ENCODE measurements at regions not wholly inside any gene's neighbourhood (a gene's known extent, or its start where the extent isn't known, plus 50 kb on each side); places are given as distances from the start of the nearest gene placed in this dataset.

DNA sequence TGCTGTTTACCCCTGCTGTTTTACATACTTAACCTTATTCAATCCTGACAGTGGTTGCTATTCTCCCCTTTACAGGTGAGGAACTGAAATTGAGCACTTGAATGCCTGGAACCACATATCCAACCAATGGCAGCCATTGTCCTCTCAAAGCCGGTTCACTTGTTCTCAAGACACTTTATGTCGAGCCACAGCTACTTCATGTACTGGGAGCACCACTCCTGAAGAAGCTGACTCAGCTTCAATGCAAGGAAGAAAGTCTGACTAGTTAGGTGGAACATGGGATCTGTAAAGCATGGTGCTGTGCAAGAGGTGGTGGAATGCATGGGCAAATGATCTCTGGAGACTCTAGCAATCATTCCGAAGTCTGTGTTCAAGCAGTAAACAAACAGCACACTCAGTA is 113.9 kb upstream of the CPM start:
- ChIA-PET SMC1A (ENCODE audit: uncharacterized antibody, unreplicated experiment) (interaction anchor here (0.8 kb wide), 1 partner anchor 16 kb away, joined by 3 read pairs; no protein-coding TSS in a partner anchor), CTCF (interaction anchor here (0.7 to 1.0 kb wide), 2 partner anchors 23 to 217 kb away, joined by 3 read pairs; no protein-coding TSS in a partner anchor), RAD21 (ENCODE audit: unreplicated experiment) (no interaction called here), POLR2A (no interaction called here)
- no peak overlapping the region for H3K27ac ChIP-seq (ENCODE audit: control insufficient read depth, insufficient read depth)
- DNase-seq (ENCODE audit: low read depth, low spot score) (no peak), FAIRE-seq (no peak), ATAC-seq (no peak; the same call in 2 of the 3 replicates)
- H3K79me2 ChIP-seq (ENCODE audit: control insufficient read depth, insufficient read depth, low read length): no peaks in the 10 kb centered on the region
- H3K27me3 ChIP-seq (replicated peaks in 1 of 2; ENCODE audit: control insufficient read depth in 2 of 2, insufficient read depth in 2 of 2, low read length in 1 of 2): no peaks in the 10 kb centered on the region
- no peaks in the 10 kb centered on the region; the same call in 2 of the 3 replicates for H3K9me3 ChIP-seq (replicated peaks; ENCODE audit: control insufficient read depth, insufficient read depth, low read length)
- no peak overlapping the region for H3K9ac ChIP-seq (ENCODE audit: control insufficient read depth, insufficient read depth, low read length)
- no peak overlapping the region for H3K4me2 ChIP-seq (ENCODE audit: control insufficient read depth, insufficient read depth)
- in situ Hi-C loops (cut with MboI): no loop called here
- no peak overlapping the region for H2AFZ ChIP-seq (ENCODE audit: control insufficient read depth, low read depth, low read length)
- H3K4me1 ChIP-seq (ENCODE audit: control insufficient read depth, insufficient read depth, low read length): no peaks in the 10 kb centered on the region
- no TSS peak for BruUV-seq (replicated peaks)
- intact Hi-C loops (cut with micrococcal nuclease; ENCODE audit: unreplicated experiment): no loop called here
- H4K20me1 ChIP-seq (ENCODE audit: control insufficient read depth, insufficient read depth): no peaks in the 10 kb centered on the region
- no peaks in the 10 kb centered on the region for H3K36me3 ChIP-seq (ENCODE audit: control insufficient read depth in 2 of 2, insufficient read depth in 2 of 2, low read length in 1 of 2)
- no peak overlapping the region for H3K4me3 ChIP-seq
- TF ChIP-seq, protein P1, sequence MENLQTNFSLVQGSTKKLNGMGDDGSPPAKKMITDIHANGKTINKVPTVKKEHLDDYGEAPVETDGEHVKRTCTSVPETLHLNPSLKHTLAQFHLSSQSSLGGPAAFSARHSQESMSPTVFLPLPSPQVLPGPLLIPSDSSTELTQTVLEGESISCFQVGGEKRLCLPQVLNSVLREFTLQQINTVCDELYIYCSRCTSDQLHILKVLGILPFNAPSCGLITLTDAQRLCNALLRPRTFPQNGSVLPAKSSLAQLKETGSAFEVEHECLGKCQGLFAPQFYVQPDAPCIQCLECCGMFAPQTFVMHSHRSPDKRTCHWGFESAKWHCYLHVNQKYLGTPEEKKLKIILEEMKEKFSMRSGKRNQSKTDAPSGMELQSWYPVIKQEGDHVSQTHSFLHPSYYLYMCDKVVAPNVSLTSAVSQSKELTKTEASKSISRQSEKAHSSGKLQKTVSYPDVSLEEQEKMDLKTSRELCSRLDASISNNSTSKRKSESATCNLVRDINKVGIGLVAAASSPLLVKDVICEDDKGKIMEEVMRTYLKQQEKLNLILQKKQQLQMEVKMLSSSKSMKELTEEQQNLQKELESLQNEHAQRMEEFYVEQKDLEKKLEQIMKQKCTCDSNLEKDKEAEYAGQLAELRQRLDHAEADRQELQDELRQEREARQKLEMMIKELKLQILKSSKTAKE (IDR thresholded peaks at IDR 0.05; ENCODE audit: low read depth, poor library complexity, severe bottlenecking): no peak
- TF ChIP-seq, protein P2, sequence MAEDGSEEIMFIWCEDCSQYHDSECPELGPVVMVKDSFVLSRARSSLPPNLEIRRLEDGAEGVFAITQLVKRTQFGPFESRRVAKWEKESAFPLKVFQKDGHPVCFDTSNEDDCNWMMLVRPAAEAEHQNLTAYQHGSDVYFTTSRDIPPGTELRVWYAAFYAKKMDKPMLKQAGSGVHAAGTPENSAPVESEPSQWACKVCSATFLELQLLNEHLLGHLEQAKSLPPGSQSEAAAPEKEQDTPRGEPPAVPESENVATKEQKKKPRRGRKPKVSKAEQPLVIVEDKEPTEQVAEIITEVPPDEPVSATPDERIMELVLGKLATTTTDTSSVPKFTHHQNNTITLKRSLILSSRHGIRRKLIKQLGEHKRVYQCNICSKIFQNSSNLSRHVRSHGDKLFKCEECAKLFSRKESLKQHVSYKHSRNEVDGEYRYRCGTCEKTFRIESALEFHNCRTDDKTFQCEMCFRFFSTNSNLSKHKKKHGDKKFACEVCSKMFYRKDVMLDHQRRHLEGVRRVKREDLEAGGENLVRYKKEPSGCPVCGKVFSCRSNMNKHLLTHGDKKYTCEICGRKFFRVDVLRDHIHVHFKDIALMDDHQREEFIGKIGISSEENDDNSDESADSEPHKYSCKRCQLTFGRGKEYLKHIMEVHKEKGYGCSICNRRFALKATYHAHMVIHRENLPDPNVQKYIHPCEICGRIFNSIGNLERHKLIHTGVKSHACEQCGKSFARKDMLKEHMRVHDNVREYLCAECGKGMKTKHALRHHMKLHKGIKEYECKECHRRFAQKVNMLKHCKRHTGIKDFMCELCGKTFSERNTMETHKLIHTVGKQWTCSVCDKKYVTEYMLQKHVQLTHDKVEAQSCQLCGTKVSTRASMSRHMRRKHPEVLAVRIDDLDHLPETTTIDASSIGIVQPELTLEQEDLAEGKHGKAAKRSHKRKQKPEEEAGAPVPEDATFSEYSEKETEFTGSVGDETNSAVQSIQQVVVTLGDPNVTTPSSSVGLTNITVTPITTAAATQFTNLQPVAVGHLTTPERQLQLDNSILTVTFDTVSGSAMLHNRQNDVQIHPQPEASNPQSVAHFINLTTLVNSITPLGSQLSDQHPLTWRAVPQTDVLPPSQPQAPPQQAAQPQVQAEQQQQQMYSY (CRISPR knock-in tag; IDR thresholded peaks at IDR 0.05): no peak
- TF ChIP-seq, protein P3, sequence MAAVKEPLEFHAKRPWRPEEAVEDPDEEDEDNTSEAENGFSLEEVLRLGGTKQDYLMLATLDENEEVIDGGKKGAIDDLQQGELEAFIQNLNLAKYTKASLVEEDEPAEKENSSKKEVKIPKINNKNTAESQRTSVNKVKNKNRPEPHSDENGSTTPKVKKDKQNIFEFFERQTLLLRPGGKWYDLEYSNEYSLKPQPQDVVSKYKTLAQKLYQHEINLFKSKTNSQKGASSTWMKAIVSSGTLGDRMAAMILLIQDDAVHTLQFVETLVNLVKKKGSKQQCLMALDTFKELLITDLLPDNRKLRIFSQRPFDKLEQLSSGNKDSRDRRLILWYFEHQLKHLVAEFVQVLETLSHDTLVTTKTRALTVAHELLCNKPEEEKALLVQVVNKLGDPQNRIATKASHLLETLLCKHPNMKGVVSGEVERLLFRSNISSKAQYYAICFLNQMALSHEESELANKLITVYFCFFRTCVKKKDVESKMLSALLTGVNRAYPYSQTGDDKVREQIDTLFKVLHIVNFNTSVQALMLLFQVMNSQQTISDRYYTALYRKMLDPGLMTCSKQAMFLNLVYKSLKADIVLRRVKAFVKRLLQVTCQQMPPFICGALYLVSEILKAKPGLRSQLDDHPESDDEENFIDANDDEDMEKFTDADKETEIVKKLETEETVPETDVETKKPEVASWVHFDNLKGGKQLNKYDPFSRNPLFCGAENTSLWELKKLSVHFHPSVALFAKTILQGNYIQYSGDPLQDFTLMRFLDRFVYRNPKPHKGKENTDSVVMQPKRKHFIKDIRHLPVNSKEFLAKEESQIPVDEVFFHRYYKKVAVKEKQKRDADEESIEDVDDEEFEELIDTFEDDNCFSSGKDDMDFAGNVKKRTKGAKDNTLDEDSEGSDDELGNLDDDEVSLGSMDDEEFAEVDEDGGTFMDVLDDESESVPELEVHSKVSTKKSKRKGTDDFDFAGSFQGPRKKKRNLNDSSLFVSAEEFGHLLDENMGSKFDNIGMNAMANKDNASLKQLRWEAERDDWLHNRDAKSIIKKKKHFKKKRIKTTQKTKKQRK (IDR thresholded peaks at IDR 0.05; ENCODE audit: low read depth, low read length): no peak
- TF ChIP-seq PML (IDR thresholded peaks at IDR 0.05; ENCODE audit: low read length): no peak
- peak; percentile 50; the same call in 1 of the 2 replicates for TF ChIP-seq SPI1 (IDR thresholded peaks at IDR 0.05; ENCODE audit: borderline replicate concordance, insufficient read depth, low read depth, low read length)
- TF ChIP-seq IKZF1 (conservative IDR thresholded peaks at IDR 0.05): no peak
- no peak for TF ChIP-seq ATF7 (IDR thresholded peaks at IDR 0.05; ENCODE audit: low read depth)
- no peak for TF ChIP-seq MTA2 (IDR thresholded peaks at IDR 0.05; ENCODE audit: low read depth)
- TF ChIP-seq FOXM1 (IDR thresholded peaks at IDR 0.05; ENCODE audit: low read depth, low read length): no peak
- WGBS (ENCODE audit: insufficient coverage, insufficient replicate concordance, low lambda C conversion rate, missing lambda C conversion rate): 15% methylated on average over 3 of the region's 3 CpGs
